Fibroblast of skin of right quadriceps (primary cell): ENCODE measurements at regions not wholly inside any gene's neighbourhood (a gene's known extent, or its start where the extent isn't known, plus 50 kb on each side); places are given as distances from the start of the nearest gene placed in this dataset.

Experiments
- DNase-seq: peaks from one replicate; pipeline ENCODE4 v3.0.0-alpha.2; 2013

DNA sequence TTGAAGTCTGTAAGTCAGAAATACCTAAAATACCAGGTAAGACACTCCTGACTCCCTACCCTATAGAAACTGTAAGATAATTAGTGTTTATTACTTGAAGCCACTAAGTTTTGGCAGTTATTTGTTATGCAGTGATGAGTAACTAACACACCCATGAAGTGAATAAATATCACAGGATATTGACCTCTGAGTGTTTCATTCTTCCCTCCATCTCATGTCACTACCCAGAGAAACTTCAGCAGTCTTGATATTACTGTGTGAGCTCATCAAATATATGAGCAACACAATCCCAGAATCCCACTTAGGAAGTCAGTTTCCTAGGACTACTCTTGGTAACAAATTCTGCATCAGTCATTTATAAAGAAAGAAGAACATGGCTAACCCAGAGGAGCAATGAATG is 529.7 kb downstream of the FBXO15 start:
- no peak for DNase-seq

- peak; percentile 31 for DNase-seq
Observed at GRCh38 chr18:73615506-73615905, 532.1 kb downstream of the FBXO15 start.

- peak; percentile 95 for DNase-seq
Observed at GRCh38 chr18:73614812-73615211, 532.8 kb downstream of the FBXO15 start.

DNA sequence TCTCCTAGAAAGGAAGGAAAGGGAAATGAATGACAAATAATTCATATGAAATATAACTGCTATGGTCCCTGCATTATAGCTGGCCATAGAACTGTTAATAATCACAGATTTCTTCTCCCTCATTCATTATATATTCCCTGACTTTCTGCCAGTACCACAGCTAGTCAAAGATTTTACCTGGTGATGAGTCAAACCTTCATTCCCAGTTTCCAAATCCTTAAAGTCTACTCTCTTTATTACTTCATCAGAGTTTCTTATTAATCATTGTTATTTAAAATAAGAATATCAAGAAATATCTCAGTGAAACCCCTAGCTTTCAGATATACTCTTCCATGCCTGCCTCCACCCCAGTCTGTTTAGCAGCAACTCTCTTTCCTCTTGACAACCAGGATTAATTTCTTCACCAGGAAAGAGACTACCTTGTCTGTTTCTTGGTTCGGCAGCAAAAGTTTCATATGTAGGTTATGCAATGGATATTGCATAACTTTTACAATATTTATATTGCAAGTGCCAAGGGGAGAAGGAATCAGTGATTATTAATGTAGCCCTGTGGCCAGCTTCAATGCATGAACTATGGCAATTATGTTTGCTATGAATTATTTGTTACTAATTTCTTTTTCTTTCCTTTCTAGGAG is 533.8 kb downstream of the FBXO15 start:
- DNase-seq = peak; percentile 12

GRCh38 chr18:73597832-73598615 is 549.6 kb downstream of the FBXO15 start:
- no peak for DNase-seq

GRCh38 chr18:73594749-73595148 is 552.9 kb downstream of the FBXO15 start:
- DNase-seq = peak; percentile 10

GRCh38 chr18:73593207-73593606 is 554.4 kb downstream of the FBXO15 start:
- DNase-seq = no peak

DNA sequence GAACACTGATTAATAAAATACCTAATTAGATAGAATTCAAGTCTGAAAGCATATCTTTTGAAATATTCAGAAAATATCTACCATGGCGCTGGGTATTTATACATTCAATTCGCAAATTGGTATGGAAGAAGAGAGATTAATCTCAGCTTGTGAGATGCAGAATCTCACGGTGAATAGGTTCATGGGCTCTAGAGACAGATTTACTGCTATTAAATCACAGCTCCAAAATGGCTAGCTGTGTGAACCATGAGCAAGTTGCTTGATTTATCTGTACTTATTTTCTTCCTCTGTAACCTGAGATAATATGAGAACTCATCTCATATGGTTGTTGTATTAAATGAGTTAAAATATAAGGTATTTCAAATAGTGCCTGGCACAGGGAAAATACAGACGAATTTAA is 556.7 kb downstream of the FBXO15 start:
- no peak for DNase-seq

DNA sequence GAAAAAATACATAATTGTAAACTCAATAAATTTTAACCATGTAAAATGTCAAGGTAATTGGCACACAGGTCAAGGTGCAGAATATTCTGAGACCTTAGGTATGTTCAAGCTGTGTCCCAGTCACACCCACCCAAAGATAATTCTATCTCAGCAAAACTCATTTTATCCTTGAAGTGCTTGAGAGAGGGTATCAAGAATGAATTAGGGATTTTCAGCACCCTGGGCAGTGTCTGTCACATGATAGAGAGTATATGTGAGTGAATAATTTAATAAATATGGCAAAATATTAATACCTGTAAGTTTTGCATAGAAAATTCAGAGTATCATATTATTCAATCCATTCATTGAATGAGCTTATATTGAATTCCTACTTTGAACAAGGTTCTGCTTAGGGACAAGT is 567.9 kb downstream of the FBXO15 start:
- DNase-seq = no peak

GRCh38 chr18:73577365-73577764 is 570.3 kb downstream of the FBXO15 start:
- peak; percentile 34 for DNase-seq

- DNase-seq = peak; percentile 79
Observed at GRCh38 chr18:73563901-73564472, 583.6 kb downstream of the FBXO15 start.

DNA sequence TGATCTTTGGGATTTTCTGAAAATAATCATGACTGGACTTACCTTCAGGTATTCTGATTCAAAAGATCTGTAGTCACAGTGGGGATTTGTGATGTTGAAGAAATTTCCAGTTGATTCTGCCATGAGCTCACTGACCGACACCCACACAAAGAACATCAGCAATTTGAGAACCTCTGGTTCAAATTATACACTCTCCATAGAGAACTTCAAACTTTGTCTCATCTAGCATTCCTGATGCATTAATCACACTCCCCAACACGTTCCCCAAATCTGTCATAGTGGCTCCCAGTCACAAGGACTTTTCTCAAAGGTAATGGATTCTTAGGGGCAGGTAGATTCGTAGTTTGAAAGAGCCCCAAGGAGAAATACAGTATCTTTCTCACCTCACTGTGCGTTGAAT is 584.3 kb downstream of the FBXO15 start:
- peak; percentile 72 for DNase-seq

DNA sequence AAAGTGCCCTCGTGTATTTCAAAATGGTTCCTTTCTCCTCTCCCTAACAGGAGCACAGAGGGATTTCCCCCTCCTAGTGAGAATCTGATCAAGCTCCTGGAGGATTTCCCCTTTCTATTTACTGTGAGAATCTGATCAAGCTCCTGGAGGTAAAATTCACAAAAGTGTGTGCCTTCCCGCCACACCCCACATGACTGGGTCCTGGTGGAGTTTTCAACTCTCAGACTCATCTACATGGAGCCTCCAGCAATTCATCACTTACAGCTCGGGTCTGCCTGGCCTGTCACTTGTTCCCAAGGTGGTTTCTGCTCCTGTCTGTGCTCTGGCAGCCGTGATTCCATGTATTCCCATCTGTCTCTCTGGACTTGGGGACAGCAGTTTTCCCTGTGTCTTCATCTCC is 590.7 kb downstream of the FBXO15 start:
- DNase-seq = no peak

GRCh38 chr18:73552171-73552570 is 595.5 kb downstream of the FBXO15 start:
- DNase-seq = no peak

DNA sequence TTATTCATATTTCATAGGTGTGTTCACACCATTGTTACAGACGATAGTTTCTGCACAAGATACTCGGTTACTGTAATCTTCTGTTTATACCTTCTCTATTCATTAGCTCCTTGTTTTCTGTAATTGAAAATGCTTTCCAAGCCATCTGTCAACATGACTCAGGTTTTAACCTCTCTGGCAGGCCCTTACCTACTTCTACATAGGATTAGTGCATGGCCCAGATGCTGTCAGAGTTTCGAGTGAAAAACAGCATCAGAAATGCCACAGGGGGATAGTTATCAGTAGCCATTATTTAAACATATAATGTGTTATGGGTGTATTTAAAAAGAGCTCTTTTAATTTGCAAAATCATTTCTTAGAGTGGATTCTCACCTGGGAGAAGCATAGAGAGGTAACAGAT is 596.4 kb downstream of the FBXO15 start:
- DNase-seq = no peak

GRCh38 chr18:73549236-73549635 is 598.4 kb downstream of the FBXO15 start:
- DNase-seq = no peak

DNA sequence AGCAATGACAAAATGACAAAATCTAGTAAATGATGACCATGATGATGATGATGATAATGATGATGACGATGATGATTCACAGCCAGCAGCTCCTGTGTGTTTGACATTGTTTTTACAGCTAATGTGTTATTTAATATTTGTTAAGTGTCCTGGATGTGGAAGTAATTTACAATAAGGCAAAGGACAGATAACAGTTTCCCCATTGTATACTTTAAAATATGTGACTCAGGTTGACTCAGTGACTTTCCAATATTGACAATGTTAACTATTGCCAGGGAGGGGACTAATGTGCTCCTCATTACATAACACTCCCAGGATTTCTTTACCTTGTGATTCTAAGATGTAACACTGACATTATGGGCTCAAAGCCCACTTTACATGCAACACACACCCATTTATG is 602.2 kb downstream of the FBXO15 start:
- DNase-seq = no peak

DNA sequence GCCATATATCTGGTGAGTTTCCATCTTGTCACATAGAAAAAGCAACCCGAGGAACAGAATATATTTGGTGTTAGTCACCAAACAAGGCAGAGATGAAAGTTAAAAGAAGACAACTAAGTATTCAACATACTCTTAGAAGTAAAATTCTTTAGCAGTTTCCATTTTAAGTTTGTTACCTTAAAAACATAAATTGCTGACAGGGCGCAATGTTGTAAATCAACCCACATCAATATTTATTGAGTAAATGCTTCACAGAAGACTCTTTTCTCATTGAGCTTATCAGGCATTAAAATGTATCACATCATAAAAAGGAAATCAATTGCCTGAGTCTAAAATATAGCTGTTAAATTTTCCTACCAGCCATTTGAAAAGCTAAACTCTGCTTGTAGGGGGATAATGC is 603.0 kb downstream of the FBXO15 start:
- DNase-seq = no peak

DNA sequence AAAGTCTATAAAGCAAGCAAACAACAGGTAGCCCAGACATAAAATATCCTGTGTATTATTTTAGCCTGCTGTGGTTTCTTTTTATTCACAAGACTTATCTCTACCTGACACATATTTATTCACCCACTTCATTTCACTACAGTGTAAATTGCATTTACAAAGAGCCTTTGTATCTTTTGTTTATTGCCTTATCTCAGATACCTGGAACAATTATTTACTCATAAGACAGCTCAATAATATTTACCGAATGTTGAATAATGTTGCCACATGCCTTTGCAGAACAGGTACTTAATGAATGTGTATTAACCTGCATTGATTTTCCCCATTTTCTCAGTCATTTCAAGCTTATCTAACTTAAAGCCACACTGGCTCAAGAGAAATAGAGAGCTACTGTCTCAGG is 603.6 kb downstream of the FBXO15 start:
- no peak for DNase-seq

- DNase-seq = no peak
Observed at GRCh38 chr18:73535990-73536389, 611.6 kb downstream of the FBXO15 start.

DNA sequence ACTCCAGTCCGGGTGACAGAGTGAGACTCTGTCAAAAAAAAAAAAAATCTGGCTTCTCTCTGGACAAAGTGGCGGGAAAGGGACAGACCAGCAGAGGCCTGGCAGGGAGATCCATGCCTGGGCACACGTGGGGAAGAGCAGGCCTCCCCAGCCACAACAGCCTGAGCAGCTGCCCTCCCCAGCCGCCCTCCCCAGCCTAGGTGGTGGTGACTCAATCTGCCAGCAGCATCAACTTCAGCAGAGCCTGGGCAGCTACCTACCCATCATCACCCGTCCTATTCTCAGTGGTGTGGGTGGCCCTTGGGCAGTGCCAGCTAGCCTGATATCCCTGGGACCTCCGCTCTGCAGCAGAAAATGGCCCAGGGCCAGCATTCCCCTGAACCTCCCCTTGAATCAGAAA is 612.4 kb downstream of the FBXO15 start:
- no peak for DNase-seq

DNA sequence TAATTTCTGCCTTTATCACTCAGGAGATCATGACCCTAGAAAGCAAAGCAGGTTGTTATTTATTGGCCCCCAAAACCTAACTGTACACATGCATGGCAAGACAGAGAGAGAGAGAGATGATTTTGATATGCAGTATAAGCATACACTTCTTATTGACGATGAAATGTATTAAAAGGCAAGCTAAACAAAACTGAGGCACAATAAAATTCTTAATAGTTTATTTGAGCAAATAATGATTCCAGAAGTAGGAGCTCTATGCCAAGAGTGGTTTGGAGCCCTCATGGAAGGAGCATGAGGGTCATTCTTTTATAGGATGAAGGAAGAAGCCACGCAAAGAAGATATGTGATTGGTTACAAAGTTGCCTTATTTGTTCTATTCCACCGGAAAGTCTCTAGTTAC is 616.0 kb downstream of the FBXO15 start:
- DNase-seq = no peak

DNA sequence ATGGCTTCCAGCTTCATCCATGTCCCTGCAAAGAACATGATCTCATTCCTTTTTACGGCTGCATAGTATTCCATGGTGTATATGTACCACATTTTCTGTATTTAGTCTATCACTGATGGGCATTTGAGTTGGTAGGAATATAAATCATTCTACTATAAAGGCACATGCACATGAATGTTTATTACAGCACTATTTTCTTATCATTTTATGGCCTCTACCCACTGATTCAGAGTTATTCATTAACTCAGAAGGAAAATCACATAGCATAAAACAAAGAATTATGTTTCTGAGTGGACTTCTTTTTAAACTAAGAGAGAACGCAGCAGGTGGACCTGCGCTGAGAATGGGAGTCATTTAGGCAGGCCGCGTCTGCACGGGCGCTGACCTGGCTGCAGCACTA is 619.6 kb downstream of the FBXO15 start:
- no peak for DNase-seq

DNA sequence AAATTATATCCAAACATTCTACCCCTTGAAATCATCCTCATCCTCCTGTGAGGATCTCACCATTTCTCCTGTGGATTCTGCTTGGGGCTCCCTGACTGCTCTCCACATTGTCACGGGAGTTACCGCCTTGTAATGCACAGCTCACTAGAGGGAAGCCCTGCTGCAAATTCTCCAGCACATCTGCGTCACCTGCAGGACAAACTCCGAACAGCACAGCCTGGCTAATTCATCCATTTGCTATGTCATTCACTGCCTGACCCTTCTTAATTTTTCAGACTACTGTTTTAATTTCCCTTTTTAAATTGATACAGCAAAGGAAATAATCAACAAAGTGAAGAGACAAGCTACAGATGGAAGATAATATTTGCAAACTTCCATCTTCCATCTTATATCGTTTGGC is 627.4 kb downstream of the FBXO15 start:
- no peak for DNase-seq
